SW 1271 (cell line): ENCODE measurements at regions not wholly inside any gene's neighbourhood (a gene's known extent, or its start where the extent isn't known, plus 50 kb on each side); places are given as distances from the start of the nearest gene placed in this dataset.
"Not testable (repeated sequence)": the region's sequence is repeated elsewhere in the genome, so short reads cannot be mapped to it uniquely, and the experiment has no call there.

Experiments
- DNase-seq, 2 experiments: peaks; one replicate each; lab custom pipeline; 2025; lab: John Stamatoyannopoulos, UW

GRCh38 chr16:25563700-25564099 is 128.1 kb upstream of the HS3ST4 start:
- DNase-seq, result no peak

- not testable (repeated sequence) for DNase-seq
Measured at GRCh38 chr16:25561723-25562122, 130.0 kb upstream of the HS3ST4 start.

GRCh38 chr16:25556968-25557312 is 134.8 kb upstream of the HS3ST4 start:
- not testable (repeated sequence) for DNase-seq

- DNase-seq, result not testable (repeated sequence)
Measured at GRCh38 chr16:25556289-25556967, 135.3 kb upstream of the HS3ST4 start.

- no peak for DNase-seq
Measured at GRCh38 chr16:25553711-25554436, 137.9 kb upstream of the HS3ST4 start.

GRCh38 chr16:25550647-25551046 is 141.1 kb upstream of the HS3ST4 start:
- DNase-seq, result no peak

GRCh38 chr16:25546791-25547190 is 145.0 kb upstream of the HS3ST4 start:
- no peak for DNase-seq

- no peak for DNase-seq
Measured at GRCh38 chr16:25544294-25544693, 147.5 kb upstream of the HS3ST4 start.

GRCh38 chr16:25542306-25542705 is 149.5 kb upstream of the HS3ST4 start:
- DNase-seq, result no peak

GRCh38 chr16:25539767-25540166 is 152.0 kb upstream of the HS3ST4 start:
- DNase-seq, result not testable (repeated sequence)

- no peak for DNase-seq
Measured at GRCh38 chr16:25523183-25523582, 168.6 kb upstream of the HS3ST4 start.

- no peak for DNase-seq
Measured at GRCh38 chr16:25512041-25512440, 179.7 kb upstream of the HS3ST4 start.

- no peak for DNase-seq
Measured at GRCh38 chr16:25509456-25509855, 182.3 kb upstream of the HS3ST4 start.

- DNase-seq, result no peak
Measured at GRCh38 chr16:25501530-25502255, 190.1 kb upstream of the HS3ST4 start.

- DNase-seq, result no peak
Measured at GRCh38 chr16:25494292-25494691, 197.5 kb upstream of the HS3ST4 start.

GRCh38 chr16:25493136-25493811 is 198.5 kb upstream of the HS3ST4 start:
- no peak for DNase-seq

GRCh38 chr16:25488435-25488834 is 203.3 kb upstream of the HS3ST4 start:
- no peak for DNase-seq

GRCh38 chr16:25487888-25488287 is 203.9 kb upstream of the HS3ST4 start:
- no peak for DNase-seq

- DNase-seq, result peak in 1 of 2 experiments; percentile 39
Measured at GRCh38 chr16:25481636-25482035, 210.1 kb upstream of the HS3ST4 start.

GRCh38 chr16:25478476-25478875 is 213.3 kb upstream of the HS3ST4 start:
- no peak for DNase-seq

GRCh38 chr16:25464058-25464457 is 206.4 kb upstream of the ZKSCAN2 start:
- no peak for DNase-seq

- no peak for DNase-seq
Measured at GRCh38 chr16:25449802-25450201, 192.2 kb upstream of the ZKSCAN2 start.
